Kidney (tissue), 13 donors: ENCODE measurements at regions not wholly inside any gene's neighbourhood (a gene's known extent, or its start where the extent isn't known, plus 50 kb on each side); places are given as distances from the start of the nearest gene placed in this dataset.

Experiments
- DNase-seq, 5 donors: peaks; one replicate each; pipeline ENCODE4 v3.0.0-alpha.2; 2013 to 2020
- FAIRE-seq: peaks from 2 replicates; lab custom pipeline; 2012; peaks lifted over from hg19 to GRCh38; lab: Jason Lieb, UNC
- H3K27ac ChIP-seq, 2 donors: one replicate each; pipeline ENCODE4 v1.7.0; 2013; ENCODE audit warnings: low read depth in 2 of 2, low read length in 2 of 2, inconsistent platforms in 1 of 2
- H3K27me3 ChIP-seq: one replicate; pipeline ENCODE4 v1.7.1; 2013; ENCODE audit warnings: low read length, inconsistent platforms; ENCODE audit not compliant: control insufficient read depth, insufficient read depth
- H3K36me3 ChIP-seq, 3 donors: one replicate each; pipeline versions ENCODE4 v1.7.0 to v1.7.1; 2013; ENCODE audit warnings: low read length in 3 of 3, control low read depth in 1 of 3, inconsistent platforms in 1 of 3; ENCODE audit not compliant: insufficient read depth in 3 of 3, control insufficient read depth in 2 of 3
- H3K4me1 ChIP-seq, 3 donors: one replicate each; pipeline versions ENCODE4 v1.7.0 to v1.7.1; 2013; ENCODE audit warnings: low read length in 3 of 3, inconsistent platforms in 1 of 3, low read depth in 1 of 3; ENCODE audit not compliant: control insufficient read depth in 2 of 3, insufficient read depth in 2 of 3
- H3K4me3 ChIP-seq, 3 donors: one replicate each; pipeline versions ENCODE4 v1.7.0 to v1.8.1; 2013; ENCODE audit warnings: low read length in 3 of 3, control low read depth in 1 of 3, inconsistent platforms in 1 of 3
- H3K9ac ChIP-seq, 3 donors: one replicate each; pipeline versions ENCODE4 v1.7.0 to v1.7.1; 2013; ENCODE audit warnings: low read length in 3 of 3, control low read depth in 1 of 3, inconsistent platforms in 1 of 3
- H3K9me3 ChIP-seq, 3 donors: one replicate each; pipeline versions ENCODE4 v1.7.0 to v1.7.1; 2013; ENCODE audit warnings: low read length in 3 of 3, control low read depth in 1 of 3, inconsistent platforms in 1 of 3; ENCODE audit not compliant: control insufficient read depth in 2 of 3, insufficient read depth in 1 of 3
- intact Hi-C: fragments of 100-400 bp; cut with DNase I; formaldehyde crosslinking; loops from one replicate; pipeline ENCODE4 v1.11.1; 2022
- TF ChIP-seq, protein P1 (sequence below): IDR thresholded peaks from 3 replicates; pipeline ENCODE4 v1.5.1; 2012; ENCODE audit warnings: mild to moderate bottlenecking, moderate library complexity, borderline replicate concordance; ENCODE audit not compliant: insufficient read depth; ENCODE audit errors: extremely low read depth
- donor health status: control.
- donor health status: control.
- donor health status: control.
- donor health status: control.
- donor health status: control.
- donor health status: DM: yes; HTN: yes; CAD: no.
- donor health status: Normal renal cell carcinoma (clear cell type).

DNA sequence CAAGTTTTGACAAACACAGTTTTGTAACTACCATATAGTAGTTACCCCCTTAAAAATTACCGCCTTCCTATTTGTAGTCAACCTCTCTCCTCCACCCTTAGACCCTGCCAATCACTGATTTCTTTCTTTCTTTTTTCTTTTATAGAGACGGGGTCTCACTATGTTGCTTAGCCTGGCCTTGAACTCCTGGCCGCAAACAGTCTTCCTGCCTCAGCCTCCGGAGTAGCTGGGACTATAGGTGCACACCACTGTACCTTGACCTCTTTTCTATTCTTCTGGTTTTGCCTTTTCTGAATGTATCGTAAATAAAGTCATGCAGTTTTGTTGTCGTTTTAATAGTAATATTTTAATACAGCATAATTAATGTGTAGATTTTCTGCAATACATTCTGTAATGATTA, 460.3 kb downstream of the EPM2A start:
- TF ChIP-seq, protein P1, sequence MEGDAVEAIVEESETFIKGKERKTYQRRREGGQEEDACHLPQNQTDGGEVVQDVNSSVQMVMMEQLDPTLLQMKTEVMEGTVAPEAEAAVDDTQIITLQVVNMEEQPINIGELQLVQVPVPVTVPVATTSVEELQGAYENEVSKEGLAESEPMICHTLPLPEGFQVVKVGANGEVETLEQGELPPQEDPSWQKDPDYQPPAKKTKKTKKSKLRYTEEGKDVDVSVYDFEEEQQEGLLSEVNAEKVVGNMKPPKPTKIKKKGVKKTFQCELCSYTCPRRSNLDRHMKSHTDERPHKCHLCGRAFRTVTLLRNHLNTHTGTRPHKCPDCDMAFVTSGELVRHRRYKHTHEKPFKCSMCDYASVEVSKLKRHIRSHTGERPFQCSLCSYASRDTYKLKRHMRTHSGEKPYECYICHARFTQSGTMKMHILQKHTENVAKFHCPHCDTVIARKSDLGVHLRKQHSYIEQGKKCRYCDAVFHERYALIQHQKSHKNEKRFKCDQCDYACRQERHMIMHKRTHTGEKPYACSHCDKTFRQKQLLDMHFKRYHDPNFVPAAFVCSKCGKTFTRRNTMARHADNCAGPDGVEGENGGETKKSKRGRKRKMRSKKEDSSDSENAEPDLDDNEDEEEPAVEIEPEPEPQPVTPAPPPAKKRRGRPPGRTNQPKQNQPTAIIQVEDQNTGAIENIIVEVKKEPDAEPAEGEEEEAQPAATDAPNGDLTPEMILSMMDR = no peak
- H3K27me3 ChIP-seq = no peaks in the 10 kb centered on the region
- H3K36me3 ChIP-seq = no peaks in the 10 kb centered on the region
- H3K9me3 ChIP-seq = no peaks in the 10 kb centered on the region
- no peak for FAIRE-seq
- no peak for DNase-seq
- no peak overlapping the region for H3K27ac ChIP-seq
- no peak overlapping the region for H3K4me3 ChIP-seq
- intact Hi-C loops = no loop called here
- H3K4me1 ChIP-seq = peaks cover 0 to 3% (median 0%) of the 10 kb centered on the region in 3 donors
- no peak overlapping the region for H3K9ac ChIP-seq

DNA sequence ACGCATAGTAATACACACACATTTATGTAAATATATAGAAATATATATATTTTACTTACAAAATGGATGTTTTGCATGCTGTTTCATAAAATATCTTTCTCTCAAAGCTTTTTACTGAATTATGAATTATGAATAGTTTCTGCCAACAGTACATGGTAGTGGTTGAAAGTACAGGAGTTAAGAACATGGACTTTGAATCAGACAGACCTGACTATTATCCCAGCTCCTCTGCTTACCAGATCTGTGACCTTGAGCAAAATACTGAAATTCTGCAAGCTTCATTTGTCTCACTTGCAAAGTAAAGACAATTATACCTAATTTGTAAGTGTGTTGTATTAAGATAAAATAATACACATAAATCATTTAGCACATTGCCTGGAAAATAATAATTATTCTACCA, 459.5 kb downstream of the EPM2A start:
- H3K4me3 ChIP-seq = no peak overlapping the region
- H3K36me3 ChIP-seq = no peaks in the 10 kb centered on the region
- no peak for DNase-seq
- no peak for FAIRE-seq
- H3K27ac ChIP-seq = no peak overlapping the region
- H3K4me1 ChIP-seq = peaks cover 0 to 3% (median 0%) of the 10 kb centered on the region in 3 donors
- TF ChIP-seq, protein P1 = no peak
- no peak overlapping the region for H3K9ac ChIP-seq
- H3K9me3 ChIP-seq = no peaks in the 10 kb centered on the region
- intact Hi-C loops = no loop called here
- no peaks in the 10 kb centered on the region for H3K27me3 ChIP-seq

- Histone ChIP-seq H3K9me3 (no peaks in the 10 kb centered on the region), H3K4me1 (no peaks in the 10 kb centered on the region), H3K27me3 (no peaks in the 10 kb centered on the region), H3K27ac (no peak overlapping the region), H3K9ac (no peak overlapping the region), H3K36me3 (no peaks in the 10 kb centered on the region), H3K4me3 (no peak overlapping the region)
- no peak for FAIRE-seq
- TF ChIP-seq, protein P1 = no peak
- intact Hi-C loops = no loop called here
- DNase-seq = no peak
These were observed 458.6 kb downstream of the EPM2A start for GRCh38 chr6:145276756-145277155.
